Breast epithelium (tissue), 3 donors: ENCODE measurements at regions not wholly inside any gene's neighbourhood (a gene's known extent, or its start where the extent isn't known, plus 50 kb on each side); places are given as distances from the start of the nearest gene placed in this dataset.

Experiments
- CTCF ChIP-seq, 3 donors: fragments of 450-650 bp; IDR thresholded peaks; one replicate each; pipeline ENCODE4 v1.5.1; 2016 to 2017; ENCODE audit warnings: antibody characterized with exemption in 3 of 3, mild to moderate bottlenecking in 3 of 3, moderate library complexity in 3 of 3
- POLR2A ChIP-seq: fragments of 450-650 bp; IDR thresholded peaks from one replicate; pipeline ENCODE4 v1.6.1; 2016; ENCODE audit warnings: antibody characterized with exemption, mild to moderate bottlenecking, moderate library complexity
- POLR2AphosphoS5 ChIP-seq, 3 donors: sonication (generic); formaldehyde crosslinking; IDR thresholded peaks; one replicate each; pipeline ENCODE4 v1.6.1; 2017; ENCODE audit warnings: antibody characterized with exemption in 3 of 3

GRCh38 chr2:226550801-226551200 is 248.8 kb downstream of the IRS1 start:
- no peak for TF ChIP-seq CTCF (IDR thresholded peaks at IDR 0.05)
- TF ChIP-seq POLR2A = no peak
- no peak for TF ChIP-seq POLR2AphosphoS5 (IDR thresholded peaks at IDR 0.05)
